Keratinocyte (primary cell): ENCODE measurements at regions not wholly inside any gene's neighbourhood (a gene's known extent, or its start where the extent isn't known, plus 50 kb on each side); places are given as distances from the start of the nearest gene placed in this dataset.

Experiments
- DNase-seq: peaks from one replicate; pipeline ENCODE4 v3.0.0-alpha.2; 2011; ENCODE audit warnings: low read depth, missing footprints, low spot score
- FAIRE-seq: peaks from 2 replicates; lab custom pipeline; 2011; peaks lifted over from hg19 to GRCh38; lab: Jason Lieb, UNC
- H2AFZ ChIP-seq: 2 replicates; pipeline ENCODE4 v1.6.0; 2012; ENCODE audit warnings: low read length, control low read depth, inconsistent platforms; ENCODE audit not compliant: control insufficient read depth
- H3K27ac ChIP-seq: 2 replicates; pipeline ENCODE4 v1.5.1; 2011; ENCODE audit warnings: low read length; ENCODE audit not compliant: control insufficient read depth, insufficient read depth
- H3K27me3 ChIP-seq: 3 replicates; pipeline ENCODE4 v1.6.0; 2011; ENCODE audit warnings: low read length; ENCODE audit not compliant: control insufficient read depth, insufficient read depth; ENCODE audit errors: extremely low read depth
- H3K36me3 ChIP-seq, 2 experiments: 2 replicates in 1 of 2; 3 replicates in 1 of 2; pipeline ENCODE4 v1.5.1; 2011; ENCODE audit warnings: low read length in 2 of 2, mild to moderate bottlenecking in 1 of 2; ENCODE audit not compliant: control insufficient read depth in 2 of 2, insufficient read depth in 2 of 2; ENCODE audit errors: extremely low read depth in 1 of 2
- H3K4me1 ChIP-seq: 3 replicates; pipeline ENCODE4 v1.5.1; 2011; ENCODE audit warnings: low read length; ENCODE audit not compliant: control insufficient read depth, insufficient read depth; ENCODE audit errors: extremely low read depth
- H3K4me2 ChIP-seq: 3 replicates; pipeline ENCODE4 v1.6.0; 2011; ENCODE audit warnings: low read depth, low read length; ENCODE audit not compliant: control insufficient read depth, insufficient read depth; ENCODE audit errors: extremely low read depth
- H3K4me3 ChIP-seq, 3 experiments: fragments of 200-600 bp in 1 of 3; sonication (generic) in 1 of 3; 2 replicates in 2 of 3; 3 replicates in 1 of 3; pipeline ENCODE4 v1.5.1; 2011 to 2016; ENCODE audit warnings: low read length in 3 of 3, mild to moderate bottlenecking in 3 of 3, control low read depth in 2 of 3, inconsistent platforms in 1 of 3, low read depth in 1 of 3, mixed read lengths in 1 of 3, mixed run types in 1 of 3, moderate library complexity in 1 of 3; ENCODE audit not compliant: control insufficient read depth in 2 of 3, insufficient read depth in 2 of 3; ENCODE audit errors: extremely low read depth in 1 of 3
- H3K79me2 ChIP-seq: 2 replicates; pipeline ENCODE4 v1.6.0; 2012; ENCODE audit warnings: low read length; ENCODE audit not compliant: control insufficient read depth, insufficient read depth
- H3K9ac ChIP-seq: 3 replicates; pipeline ENCODE4 v1.6.0; 2011; ENCODE audit warnings: low read length; ENCODE audit not compliant: control insufficient read depth, insufficient read depth; ENCODE audit errors: extremely low read depth
- H3K9me1 ChIP-seq: 3 replicates; pipeline ENCODE4 v1.6.0; 2011; ENCODE audit warnings: low read length; ENCODE audit not compliant: control insufficient read depth, insufficient read depth; ENCODE audit errors: extremely low read depth
- H3K9me3 ChIP-seq: 2 replicates; pipeline ENCODE4 v1.5.1; 2012; ENCODE audit warnings: low read depth, low read length; ENCODE audit not compliant: control insufficient read depth
- H4K20me1 ChIP-seq: 3 replicates; pipeline ENCODE4 v1.6.0; 2011; ENCODE audit warnings: low read length; ENCODE audit not compliant: control insufficient read depth, insufficient read depth; ENCODE audit errors: extremely low read depth
- EZH2 ChIP-seq: IDR thresholded peaks from one replicate; pipeline ENCODE4 v1.6.1; 2012; ENCODE audit warnings: inconsistent platforms, mild to moderate bottlenecking, low read length, moderate library complexity
- dilution Hi-C: fragments of 300-500 bp; cut with MboI; formaldehyde crosslinking; loops from one replicate; pipeline ENCODE4 v1.7.0; 2020; ENCODE audit warnings: low sequenced_read_pairs; ENCODE audit not compliant: extremely low pct_ligation_motif_present
- TF ChIP-seq, protein P1 (sequence below), 3 experiments: IDR thresholded peaks in 1 of 3; conservative IDR thresholded peaks in 1 of 3; optimal IDR thresholded peaks in 1 of 3; 2 replicates in 2 of 3; 3 replicates in 1 of 3; pipeline versions ENCODE3 to v1.5.1; 2011; ENCODE audit warnings: low read length in 3 of 3, mild to moderate bottlenecking in 3 of 3, moderate library complexity in 2 of 3, control low read depth in 1 of 3, inconsistent platforms in 1 of 3; ENCODE audit not compliant: insufficient read depth in 2 of 3; ENCODE audit errors: extremely low read depth in 1 of 3

DNA sequence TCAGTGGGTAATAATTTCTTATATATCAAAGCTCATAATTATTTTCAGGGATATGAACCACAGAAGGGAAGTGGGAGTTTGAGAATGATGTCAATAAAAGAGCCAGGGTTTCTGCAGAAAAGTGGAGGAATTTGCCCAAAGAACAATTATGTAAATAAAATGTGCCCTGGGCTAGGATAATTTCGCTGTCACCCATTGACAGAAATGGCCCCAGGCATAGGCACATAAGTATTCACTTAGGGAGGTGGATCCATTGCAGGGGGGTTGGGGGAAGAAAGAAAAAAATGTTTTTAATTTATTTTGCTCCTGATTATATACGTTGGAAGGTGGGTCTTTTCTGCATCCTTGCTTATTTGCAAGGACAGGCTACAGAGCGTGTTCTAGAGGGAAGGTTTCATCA lies 135.1 kb upstream of the IRX2 start:
- Histone ChIP-seq H3K36me3 (no peaks in the 10 kb centered on the region), H3K9me3 (peaks cover 5% of the 10 kb centered on the region), H2AFZ (no peak overlapping the region), H3K27me3 (no peaks in the 10 kb centered on the region), H3K4me1 (no peaks in the 10 kb centered on the region), H3K4me2 (no peak overlapping the region), H3K9ac (no peak overlapping the region), H3K79me2 (no peaks in the 10 kb centered on the region), H3K9me1 (no peaks in the 10 kb centered on the region), H3K27ac (no peak overlapping the region), H3K4me3 (no peak overlapping the region), H4K20me1 (no peaks in the 10 kb centered on the region)
- dilution Hi-C loops: no loop called here
- TF ChIP-seq EZH2: no peak
- TF ChIP-seq, protein P1, sequence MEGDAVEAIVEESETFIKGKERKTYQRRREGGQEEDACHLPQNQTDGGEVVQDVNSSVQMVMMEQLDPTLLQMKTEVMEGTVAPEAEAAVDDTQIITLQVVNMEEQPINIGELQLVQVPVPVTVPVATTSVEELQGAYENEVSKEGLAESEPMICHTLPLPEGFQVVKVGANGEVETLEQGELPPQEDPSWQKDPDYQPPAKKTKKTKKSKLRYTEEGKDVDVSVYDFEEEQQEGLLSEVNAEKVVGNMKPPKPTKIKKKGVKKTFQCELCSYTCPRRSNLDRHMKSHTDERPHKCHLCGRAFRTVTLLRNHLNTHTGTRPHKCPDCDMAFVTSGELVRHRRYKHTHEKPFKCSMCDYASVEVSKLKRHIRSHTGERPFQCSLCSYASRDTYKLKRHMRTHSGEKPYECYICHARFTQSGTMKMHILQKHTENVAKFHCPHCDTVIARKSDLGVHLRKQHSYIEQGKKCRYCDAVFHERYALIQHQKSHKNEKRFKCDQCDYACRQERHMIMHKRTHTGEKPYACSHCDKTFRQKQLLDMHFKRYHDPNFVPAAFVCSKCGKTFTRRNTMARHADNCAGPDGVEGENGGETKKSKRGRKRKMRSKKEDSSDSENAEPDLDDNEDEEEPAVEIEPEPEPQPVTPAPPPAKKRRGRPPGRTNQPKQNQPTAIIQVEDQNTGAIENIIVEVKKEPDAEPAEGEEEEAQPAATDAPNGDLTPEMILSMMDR (optimal IDR thresholded peaks at IDR 0.05 in 1 of 3, IDR thresholded peaks at IDR 0.05 in 1 of 3, conservative IDR thresholded peaks at IDR 0.05 in 1 of 3; ENCODE audit: extremely low read depth in 1 of 3, insufficient read depth in 2 of 3, low read length in 3 of 3): no peak
- DNase-seq (no peak), FAIRE-seq (no peak)

DNA sequence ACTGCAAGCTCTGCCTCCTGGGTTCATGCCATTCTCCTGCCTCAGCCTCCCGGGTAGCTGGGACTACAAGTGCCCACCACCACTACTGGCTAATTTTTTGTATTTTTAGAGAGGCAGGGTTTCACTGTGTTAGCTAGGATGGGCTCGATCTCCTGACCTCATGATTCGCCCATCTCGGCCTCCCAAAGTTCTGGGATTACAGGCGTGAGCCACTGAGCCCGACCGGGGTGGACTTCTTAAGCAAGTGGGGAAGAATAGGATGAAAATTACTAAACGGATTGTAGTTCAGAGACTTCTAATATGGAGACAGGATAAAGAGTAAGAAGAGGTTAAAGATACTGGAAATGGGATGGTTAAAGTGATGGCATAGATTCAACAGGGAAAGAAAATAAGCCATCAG lies 132.3 kb upstream of the IRX2 start:
- FAIRE-seq: no peak
- Histone ChIP-seq H3K4me2 (no peak overlapping the region), H3K27me3 (no peaks in the 10 kb centered on the region), H3K27ac (no peak overlapping the region), H3K9me1 (no peaks in the 10 kb centered on the region), H3K79me2 (no peaks in the 10 kb centered on the region), H3K36me3 (no peaks in the 10 kb centered on the region), H3K9me3 (peaks cover 5% of the 10 kb centered on the region), H4K20me1 (no peaks in the 10 kb centered on the region), H2AFZ (no peak overlapping the region), H3K4me1 (no peaks in the 10 kb centered on the region), H3K9ac (no peak overlapping the region), H3K4me3 (no peak overlapping the region)
- no peak for DNase-seq
- TF ChIP-seq EZH2: no peak
- dilution Hi-C loops: no loop called here

DNA sequence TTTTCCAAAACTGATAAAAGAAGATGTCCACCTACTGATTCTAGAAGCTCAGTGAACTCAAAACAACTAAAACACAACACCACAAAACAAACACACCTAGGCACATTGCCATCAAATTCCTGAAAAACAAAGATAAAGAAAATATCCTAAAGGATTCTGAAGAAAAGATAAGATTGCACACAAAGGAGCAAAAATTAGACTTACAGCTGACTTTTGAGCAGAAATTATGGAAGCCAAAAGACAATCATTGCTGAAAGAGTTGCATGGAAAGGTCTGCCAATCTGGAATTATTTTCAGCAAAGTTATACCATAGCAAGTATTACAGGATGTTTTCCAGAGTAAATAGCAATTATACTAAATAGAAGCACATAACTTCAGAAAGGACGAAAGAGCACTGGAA lies 128.2 kb upstream of the IRX2 start:
- Histone ChIP-seq H3K4me3 (no peak overlapping the region), H3K9me1 (no peaks in the 10 kb centered on the region), H3K4me1 (no peaks in the 10 kb centered on the region), H3K27me3 (no peaks in the 10 kb centered on the region), H3K9me3 (no peaks in the 10 kb centered on the region), H3K36me3 (no peaks in the 10 kb centered on the region), H2AFZ (no peak overlapping the region), H3K27ac (no peak overlapping the region), H3K9ac (no peak overlapping the region), H4K20me1 (no peaks in the 10 kb centered on the region), H3K79me2 (no peaks in the 10 kb centered on the region), H3K4me2 (no peak overlapping the region)
- FAIRE-seq (no peak), DNase-seq (no peak)
- dilution Hi-C loops: no loop called here
- TF ChIP-seq, protein P1 (optimal IDR thresholded peaks at IDR 0.05 in 1 of 3, IDR thresholded peaks at IDR 0.05 in 1 of 3, conservative IDR thresholded peaks at IDR 0.05 in 1 of 3; ENCODE audit: extremely low read depth in 1 of 3, insufficient read depth in 2 of 3, low read length in 3 of 3): no peak
- no peak for TF ChIP-seq EZH2
